SK-N-MC (cell line): ENCODE measurements at regions not wholly inside any gene's neighbourhood (a gene's known extent, or its start where the extent isn't known, plus 50 kb on each side); places are given as distances from the start of the nearest gene placed in this dataset.

Experiments
- DNase-seq: peaks from one replicate; pipeline ENCODE4 v3.0.0-alpha.2; 2011; ENCODE audit warnings: low read depth, low spot score
- H3K27ac ChIP-seq: fragments of 200-600 bp; sonication (generic); 2 replicates; pipeline ENCODE4 v1.5.1; 2016; ENCODE audit warnings: mixed run types
- H3K36me3 ChIP-seq: fragments of 200-600 bp; sonication (generic); 2 replicates; pipeline ENCODE4 v1.6.1; 2017; ENCODE audit warnings: antibody characterized with exemption, low read length, mixed read lengths; ENCODE audit not compliant: insufficient read depth
- H3K4me3 ChIP-seq: fragments of 200-600 bp; sonication (generic); 2 replicates; pipeline ENCODE4 v1.5.1; 2016
- H3K9ac ChIP-seq: fragments of 200-600 bp; sonication (generic); 2 replicates; pipeline ENCODE4 v1.8.0; 2017; ENCODE audit warnings: mixed run types, mixed read lengths; ENCODE audit not compliant: insufficient read length
- H3K9me3 ChIP-seq: fragments of 200-600 bp; sonication (generic); 2 replicates; pipeline ENCODE4 v1.6.1; 2017; ENCODE audit warnings: low read depth, mild to moderate bottlenecking, antibody characterized with exemption, low read length, moderate library complexity, mixed read lengths
- EZH2 ChIP-seq: fragments of 200-600 bp; sonication (generic); IDR thresholded peaks from one replicate; pipeline ENCODE4 v1.6.1; 2017; ENCODE audit warnings: antibody characterized with exemption
- FOXP2 ChIP-seq: optimal IDR thresholded peaks from 2 replicates; pipeline ENCODE3; 2011; ENCODE audit warnings: mild to moderate bottlenecking, moderate library complexity; ENCODE audit not compliant: insufficient read depth; ENCODE audit errors: extremely low read length, control extremely low read depth
- POLR2AphosphoS5 ChIP-seq: IDR thresholded peaks from 2 replicates; pipeline ENCODE4 v1.6.1; 2012; ENCODE audit warnings: mild to moderate bottlenecking, low read depth, low read length, borderline replicate concordance

DNA sequence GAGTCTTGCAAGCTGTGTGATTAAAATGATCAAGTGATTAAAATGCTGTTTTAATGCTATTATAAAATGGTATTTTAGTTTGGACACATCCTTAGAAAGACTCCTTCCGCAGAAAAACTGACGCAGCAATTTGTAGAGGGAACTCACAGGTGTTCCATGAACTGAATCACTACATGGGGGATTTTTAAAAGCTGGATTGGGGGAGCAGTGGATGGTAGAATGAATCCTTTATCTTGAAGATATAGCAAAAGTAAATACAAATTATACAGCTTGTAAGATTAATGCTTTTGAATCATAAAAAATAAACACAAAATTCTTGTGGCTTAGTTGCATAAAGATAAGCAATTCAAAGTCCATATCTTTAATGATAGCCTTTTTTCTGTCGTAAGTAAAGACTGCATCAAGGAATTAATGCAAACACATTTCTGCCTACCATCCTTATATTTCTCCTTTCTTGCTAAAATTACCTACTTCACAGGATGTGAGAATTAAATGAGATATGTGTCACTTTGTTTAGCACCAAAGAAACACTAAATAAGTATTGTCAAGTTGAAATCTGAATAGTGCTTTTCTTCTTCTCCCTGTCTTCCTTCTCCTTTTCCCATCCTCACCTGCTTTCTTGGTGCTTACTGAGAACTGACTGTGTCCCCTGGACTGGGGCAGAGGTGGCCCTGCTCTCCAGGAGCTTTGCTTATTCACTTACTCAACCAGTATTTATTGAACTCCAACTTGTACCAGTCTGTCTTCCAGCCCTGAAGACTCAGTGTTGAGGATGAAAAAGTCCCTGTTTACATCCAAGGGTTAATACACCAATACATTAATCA lies 61.5 kb upstream of the F3 start:
- no peak overlapping the region for H3K27ac ChIP-seq
- no peaks in the 10 kb centered on the region for H3K9me3 ChIP-seq
- no peaks in the 10 kb centered on the region for H3K36me3 ChIP-seq
- TF ChIP-seq EZH2 (no peak), POLR2AphosphoS5 (no peak), FOXP2 (no peak)
- H3K4me3 ChIP-seq, result no peak overlapping the region
- H3K9ac ChIP-seq, result no peak overlapping the region
- DNase-seq, result no peak

DNA sequence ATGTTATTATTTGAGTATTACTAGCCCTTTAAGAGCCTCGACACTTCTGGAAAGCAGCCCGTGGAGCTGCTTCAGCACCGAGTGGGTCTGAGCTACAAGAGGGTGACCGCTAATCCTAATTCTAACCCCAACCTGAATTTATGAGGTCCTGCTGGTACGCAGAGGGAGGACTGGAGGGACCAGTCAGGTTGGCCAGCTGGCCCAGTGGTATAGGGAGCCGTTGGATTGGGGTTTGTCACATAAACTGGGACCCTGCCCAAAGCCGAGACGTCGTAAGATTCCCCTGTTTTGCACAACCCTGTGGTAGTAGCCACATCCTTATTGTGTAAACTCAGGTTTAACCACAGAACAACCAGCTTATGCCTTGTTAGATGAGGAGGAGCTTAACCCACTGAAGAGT lies 60.8 kb upstream of the F3 start:
- no peak for TF ChIP-seq EZH2
- no peak for TF ChIP-seq POLR2AphosphoS5
- TF ChIP-seq FOXP2, result no peak

DNA sequence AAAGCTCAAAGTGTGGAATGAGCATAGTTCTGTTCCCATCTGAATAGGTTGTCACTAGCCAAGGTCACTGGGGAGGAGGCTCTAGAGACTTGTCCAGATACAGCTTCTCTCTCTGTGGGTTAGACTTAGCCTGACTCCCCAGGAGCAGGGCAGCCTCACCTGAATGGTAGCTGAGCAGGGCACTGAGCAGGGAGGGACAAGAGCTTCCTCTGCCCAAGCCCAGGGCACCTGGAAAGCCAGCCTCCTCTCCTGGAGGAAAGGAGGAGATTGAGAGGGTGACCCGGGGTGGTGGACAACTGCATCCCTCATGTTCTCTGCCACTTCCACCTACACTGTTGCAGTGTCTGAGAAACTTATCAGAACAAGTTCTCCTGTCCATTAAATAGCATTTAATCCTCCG lies 59.0 kb upstream of the F3 start:
- no peak overlapping the region for H3K4me3 ChIP-seq
- no peak overlapping the region for H3K27ac ChIP-seq
- no peak overlapping the region for H3K9ac ChIP-seq
- no peak for DNase-seq
- no peaks in the 10 kb centered on the region for H3K36me3 ChIP-seq
- H3K9me3 ChIP-seq, result no peaks in the 10 kb centered on the region
- TF ChIP-seq EZH2 (no peak), FOXP2 (no peak), POLR2AphosphoS5 (no peak)

More for the DNA sequence above, 60.8 kb upstream of the F3 start:
- no peaks in the 10 kb centered on the region for H3K36me3 ChIP-seq
- DNase-seq, result no peak
- H3K9ac ChIP-seq, result no peak overlapping the region
- H3K27ac ChIP-seq, result no peak overlapping the region
- H3K4me3 ChIP-seq, result no peak overlapping the region
- no peaks in the 10 kb centered on the region for H3K9me3 ChIP-seq

DNA sequence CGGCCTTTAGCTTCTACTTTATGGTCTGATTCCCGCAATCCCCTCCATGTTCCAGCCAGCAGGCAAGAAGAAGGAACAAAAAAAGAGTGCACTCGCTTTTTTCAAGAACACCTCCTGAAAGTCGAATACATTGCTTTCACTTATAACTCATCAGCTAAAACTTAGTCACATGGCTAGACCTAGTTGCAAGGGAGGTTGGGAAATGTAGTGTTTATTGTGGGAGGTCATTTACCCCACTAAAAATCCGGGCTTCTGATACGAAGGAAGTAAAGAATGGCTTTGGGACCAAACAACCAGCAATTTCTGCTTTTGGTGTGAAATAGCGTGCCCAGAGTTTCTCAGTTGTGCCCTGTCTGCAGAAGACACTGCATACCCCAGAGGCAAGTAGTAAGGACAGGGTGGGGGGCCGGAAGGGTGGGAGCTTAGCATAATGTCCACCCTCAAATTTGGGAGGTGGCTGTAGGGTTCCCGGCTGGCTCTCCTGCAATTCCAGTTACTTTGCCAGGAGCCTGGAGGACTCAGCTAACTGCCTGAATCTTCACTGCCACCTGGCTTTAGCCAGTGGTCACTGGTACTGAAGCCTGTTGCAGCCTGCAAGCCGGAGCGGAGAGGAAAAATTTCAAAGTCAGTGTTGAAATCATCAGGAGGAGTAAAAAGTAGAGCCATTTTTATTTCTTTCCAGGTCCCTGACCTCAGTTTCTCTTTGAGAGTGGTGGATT lies 57.7 kb upstream of the F3 start:
- H3K36me3 ChIP-seq, result no peaks in the 10 kb centered on the region
- no peak overlapping the region for H3K9ac ChIP-seq
- no peak for DNase-seq

DNA sequence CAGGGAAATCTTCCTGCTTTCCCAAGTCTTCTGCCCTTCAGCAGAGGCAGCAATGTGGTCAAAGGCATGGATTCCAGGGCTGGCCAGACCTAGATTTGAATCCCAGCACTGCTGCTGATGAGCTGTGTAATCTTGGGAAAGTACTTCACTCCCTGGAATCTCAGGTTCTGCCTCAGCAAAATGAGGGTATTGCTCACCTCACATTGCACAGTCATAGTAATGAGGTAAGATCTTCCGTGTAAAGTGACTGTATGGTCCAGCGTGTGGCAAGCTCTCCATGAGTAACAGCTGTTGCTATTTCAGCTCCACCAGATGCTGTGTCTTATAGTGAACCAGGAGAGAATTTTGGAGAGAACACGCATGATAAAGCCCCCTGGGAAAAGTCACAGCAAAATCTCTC lies 56.1 kb upstream of the F3 start:
- Histone ChIP-seq H3K9ac (no peak overlapping the region), H3K4me3 (no peak overlapping the region), H3K36me3 (no peaks in the 10 kb centered on the region), H3K27ac (no peak overlapping the region), H3K9me3 (no peaks in the 10 kb centered on the region)
- TF ChIP-seq FOXP2 (no peak), EZH2 (no peak), POLR2AphosphoS5 (no peak)
- DNase-seq, result no peak

More for the DNA sequence above, 57.7 kb upstream of the F3 start:
- Histone ChIP-seq H3K4me3 (no peak overlapping the region), H3K9me3 (no peaks in the 10 kb centered on the region), H3K27ac (no peak overlapping the region)
- no peak for TF ChIP-seq EZH2
- TF ChIP-seq POLR2AphosphoS5, result no peak
- TF ChIP-seq FOXP2, result no peak

DNA sequence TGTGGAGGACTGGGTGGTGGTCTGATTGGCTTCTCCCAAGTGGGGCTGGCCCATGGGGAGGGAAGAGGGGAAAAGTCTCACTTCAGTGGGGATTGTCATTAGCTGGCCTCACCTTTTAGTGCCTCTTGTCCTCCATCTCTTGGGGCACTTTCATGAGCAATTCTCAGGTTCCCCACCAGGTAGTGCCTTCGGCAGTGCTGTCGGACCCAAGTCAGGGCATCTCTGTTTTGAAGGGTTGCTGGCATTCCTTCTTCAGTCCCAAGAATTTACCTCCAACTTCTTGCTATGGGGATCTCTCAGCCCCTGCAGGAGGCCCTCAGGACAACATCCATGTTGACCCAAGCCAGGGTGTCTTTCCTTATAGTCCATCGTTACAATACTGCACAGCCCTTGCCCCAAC lies 54.7 kb upstream of the F3 start:
- no peak overlapping the region for H3K27ac ChIP-seq
- no peak overlapping the region for H3K9ac ChIP-seq
- TF ChIP-seq EZH2 (no peak), FOXP2 (no peak), POLR2AphosphoS5 (no peak)
- H3K9me3 ChIP-seq, result no peaks in the 10 kb centered on the region
- DNase-seq, result no peak
- no peaks in the 10 kb centered on the region for H3K36me3 ChIP-seq
- no peak overlapping the region for H3K4me3 ChIP-seq

DNA sequence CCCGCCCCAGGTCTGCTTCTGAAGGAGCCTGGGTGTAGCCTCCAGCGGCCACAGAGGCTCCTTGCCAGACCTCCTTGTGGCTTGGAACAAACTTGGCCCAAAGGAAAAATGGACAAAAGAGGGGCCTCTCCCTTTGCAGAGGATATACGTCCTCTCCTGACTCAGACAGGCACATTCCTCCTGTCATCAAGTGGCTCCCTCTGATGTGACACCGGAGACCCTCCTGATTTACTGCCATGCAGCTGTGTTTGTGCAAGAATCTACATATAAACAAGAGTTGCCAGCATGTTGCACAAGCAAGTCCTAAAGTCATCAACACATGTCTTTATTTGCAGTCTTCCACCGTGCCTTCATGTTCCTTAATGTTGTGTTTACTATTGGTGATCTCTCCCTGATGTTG lies 54.1 kb upstream of the F3 start:
- H3K36me3 ChIP-seq, result no peaks in the 10 kb centered on the region
- H3K9me3 ChIP-seq, result no peaks in the 10 kb centered on the region
- no peak overlapping the region for H3K9ac ChIP-seq
- H3K27ac ChIP-seq, result no peak overlapping the region
- TF ChIP-seq FOXP2 (no peak), EZH2 (no peak), POLR2AphosphoS5 (no peak)
- no peak overlapping the region for H3K4me3 ChIP-seq
- DNase-seq, result no peak

DNA sequence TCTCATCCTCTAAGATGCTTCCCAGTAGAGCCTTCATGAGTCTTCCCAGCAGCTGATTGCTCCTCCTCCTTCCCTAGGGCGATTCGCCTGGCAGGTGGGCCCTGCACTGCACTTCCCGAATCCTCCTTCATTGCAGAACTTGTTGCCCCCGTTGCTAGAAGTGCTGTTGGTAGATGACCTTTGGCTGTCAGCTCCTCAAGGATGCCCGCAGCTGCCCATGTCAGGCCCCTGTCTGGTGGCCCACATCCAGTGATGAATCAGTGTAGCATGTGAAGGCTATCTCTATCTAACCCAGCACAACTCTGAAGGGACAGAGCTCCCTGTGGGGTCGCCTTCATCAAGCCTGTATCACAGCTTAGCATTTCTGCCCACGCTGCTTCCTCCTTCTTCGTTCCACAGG lies 52.1 kb upstream of the F3 start:
- H3K4me3 ChIP-seq, result no peak overlapping the region
- no peak overlapping the region for H3K9ac ChIP-seq
- no peak overlapping the region for H3K27ac ChIP-seq
- H3K9me3 ChIP-seq, result no peaks in the 10 kb centered on the region
- no peaks in the 10 kb centered on the region for H3K36me3 ChIP-seq
- no peak for DNase-seq
- no peak for TF ChIP-seq EZH2
- no peak for TF ChIP-seq POLR2AphosphoS5
- no peak for TF ChIP-seq FOXP2
